Psoas muscle (tissue), 7 donors: ENCODE measurements at regions not wholly inside any gene's neighbourhood (a gene's known extent, or its start where the extent isn't known, plus 50 kb on each side); places are given as distances from the start of the nearest gene placed in this dataset.

Source experiments
- ATAC-seq, 4 donors: fragments of 200-7000 bp; cut with Tn5 transposase; one replicate each; pipeline ENCODE4 v1.9.1; 2020; ENCODE audit warnings: moderate library complexity in 3 of 4, mild to moderate bottlenecking in 2 of 4
- DNase-seq, 2 donors: peaks; one replicate each; pipeline ENCODE4 v3.0.0-alpha.2; 2020
- H3K27ac ChIP-seq: fragments of 200-600 bp; one replicate; pipeline ENCODE4 v1.8.0; 2022
- H3K27me3 ChIP-seq, 3 donors: fragments of 200-600 bp in 1 of 3; one replicate each; pipeline versions ENCODE4 v1.6.1 to v1.8.0; 2013 to 2022; ENCODE audit warnings: low read length in 2 of 3, mild to moderate bottlenecking in 2 of 3, moderate library complexity in 1 of 3; ENCODE audit not compliant: insufficient read depth in 3 of 3
- H3K36me3 ChIP-seq, 2 donors: fragments of 200-600 bp in 1 of 2; one replicate each; pipeline versions ENCODE4 v1.6.1 to v1.8.0; 2013 to 2022; ENCODE audit warnings: low read depth in 1 of 2, mild to moderate bottlenecking in 1 of 2, moderate library complexity in 1 of 2; ENCODE audit not compliant: insufficient read depth in 1 of 2
- H3K4me1 ChIP-seq: fragments of 200-600 bp; one replicate; pipeline ENCODE4 v1.8.0; 2022
- H3K4me3 ChIP-seq: fragments of 200-600 bp; one replicate; pipeline ENCODE4 v1.8.0; 2022; ENCODE audit warnings: mild to moderate bottlenecking
- H3K9me3 ChIP-seq: fragments of 200-600 bp; one replicate; pipeline ENCODE4 v1.8.0; 2022
- WGBS, 3 donors: extraction: QIAGEN DNeasy Blood & Tissue Kit; methylation state at CpG; one replicate each; pipeline versions ENCODE4 v1.1.6 to v1.1.7; 2013; 5-methylcytosine and 5-hydroxymethylcytosine counted together
- intact Hi-C, 2 donors: fragments of 100-400 bp; cut with DNase I; formaldehyde crosslinking; loops; one replicate each; pipeline versions ENCODE4 v1.11.0 to v1.14.2; 2022
- TF ChIP-seq, protein P1 (sequence below): fragments of 200-600 bp; IDR thresholded peaks from one replicate; pipeline ENCODE4 v1.8.0; 2022; ENCODE audit warnings: antibody characterized with exemption
- donor health status: healthy with polysubstance abuse.
- donor health status: DM: no; HTN: no; CAD: no; lungs with moderate emphysema.
- donor health status: Bipolar disorder and iron deficiency.
- donor health status: healthy.
- donor health status: DM: yes; HTN: yes; CAD: no.
- donor health status: DM: no; HTN: no; CAD: no.
- donor health status: DM: yes; HTN: yes; CAD: no.

DNA sequence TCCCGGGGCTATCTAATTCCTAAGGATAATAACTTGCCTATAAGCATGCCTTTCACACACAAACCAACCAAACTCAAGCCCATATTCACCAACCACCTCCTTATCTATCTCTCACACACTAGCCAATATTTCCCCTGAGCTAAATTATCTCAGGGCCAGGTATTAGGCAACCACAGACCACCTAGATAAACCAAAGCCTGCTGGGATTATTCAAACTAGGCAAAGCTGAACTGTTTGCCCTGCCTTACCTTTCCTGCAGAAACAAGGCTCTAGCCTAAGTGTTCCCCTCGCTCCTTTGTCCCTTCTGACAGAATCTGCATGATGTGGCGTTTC, 114.7 kb upstream of the EEA1 start:
- Histone ChIP-seq H3K4me1 (peaks cover 3% of the 10 kb centered on the region), H3K36me3 (no peaks in the 10 kb centered on the region), H3K9me3 (no peaks in the 10 kb centered on the region), H3K27ac (no peak overlapping the region), H3K4me3 (no peak overlapping the region), H3K27me3 (no peaks in the 10 kb centered on the region)
- no peak for ATAC-seq
- TF ChIP-seq, protein P1, sequence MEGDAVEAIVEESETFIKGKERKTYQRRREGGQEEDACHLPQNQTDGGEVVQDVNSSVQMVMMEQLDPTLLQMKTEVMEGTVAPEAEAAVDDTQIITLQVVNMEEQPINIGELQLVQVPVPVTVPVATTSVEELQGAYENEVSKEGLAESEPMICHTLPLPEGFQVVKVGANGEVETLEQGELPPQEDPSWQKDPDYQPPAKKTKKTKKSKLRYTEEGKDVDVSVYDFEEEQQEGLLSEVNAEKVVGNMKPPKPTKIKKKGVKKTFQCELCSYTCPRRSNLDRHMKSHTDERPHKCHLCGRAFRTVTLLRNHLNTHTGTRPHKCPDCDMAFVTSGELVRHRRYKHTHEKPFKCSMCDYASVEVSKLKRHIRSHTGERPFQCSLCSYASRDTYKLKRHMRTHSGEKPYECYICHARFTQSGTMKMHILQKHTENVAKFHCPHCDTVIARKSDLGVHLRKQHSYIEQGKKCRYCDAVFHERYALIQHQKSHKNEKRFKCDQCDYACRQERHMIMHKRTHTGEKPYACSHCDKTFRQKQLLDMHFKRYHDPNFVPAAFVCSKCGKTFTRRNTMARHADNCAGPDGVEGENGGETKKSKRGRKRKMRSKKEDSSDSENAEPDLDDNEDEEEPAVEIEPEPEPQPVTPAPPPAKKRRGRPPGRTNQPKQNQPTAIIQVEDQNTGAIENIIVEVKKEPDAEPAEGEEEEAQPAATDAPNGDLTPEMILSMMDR = no peak
- intact Hi-C loops = no loop called here
- 87 to 93% (median 91%) methylated on average over 3 of the region's 3 CpGs for WGBS, 3 donors
- no peak for DNase-seq

DNA sequence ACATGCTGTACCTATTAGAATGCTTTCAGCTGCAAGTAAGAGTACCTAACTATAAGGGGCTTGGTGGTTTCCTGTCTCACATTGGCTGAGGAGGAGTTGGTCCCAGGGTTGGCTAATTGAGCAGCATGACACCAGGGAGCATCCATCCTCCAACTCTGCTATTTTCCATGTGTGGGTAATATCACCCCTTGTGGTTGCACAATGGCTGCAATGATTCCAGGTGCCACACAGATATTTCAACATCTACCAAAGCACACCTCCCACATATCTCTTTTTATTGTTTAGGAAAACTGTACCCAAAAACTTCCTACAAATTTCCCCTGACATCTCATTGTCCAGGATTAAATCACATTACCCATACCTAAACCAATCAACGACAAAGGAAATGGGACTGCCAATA, 118.0 kb upstream of the EEA1 start:
- H3K27me3 ChIP-seq = no peaks in the 10 kb centered on the region
- intact Hi-C loops = no loop called here
- TF ChIP-seq, protein P1 = no peak
- no peak for ATAC-seq
- H3K36me3 ChIP-seq = no peaks in the 10 kb centered on the region
- H3K4me3 ChIP-seq = no peak overlapping the region
- no peaks in the 10 kb centered on the region for H3K9me3 ChIP-seq
- peaks cover 12% of the 10 kb centered on the region for H3K4me1 ChIP-seq
- no peak for DNase-seq
- 92 to 97% (median 93%) methylated on average over 1 of the region's 1 CpG for WGBS, 3 donors
- no peak overlapping the region for H3K27ac ChIP-seq

DNA sequence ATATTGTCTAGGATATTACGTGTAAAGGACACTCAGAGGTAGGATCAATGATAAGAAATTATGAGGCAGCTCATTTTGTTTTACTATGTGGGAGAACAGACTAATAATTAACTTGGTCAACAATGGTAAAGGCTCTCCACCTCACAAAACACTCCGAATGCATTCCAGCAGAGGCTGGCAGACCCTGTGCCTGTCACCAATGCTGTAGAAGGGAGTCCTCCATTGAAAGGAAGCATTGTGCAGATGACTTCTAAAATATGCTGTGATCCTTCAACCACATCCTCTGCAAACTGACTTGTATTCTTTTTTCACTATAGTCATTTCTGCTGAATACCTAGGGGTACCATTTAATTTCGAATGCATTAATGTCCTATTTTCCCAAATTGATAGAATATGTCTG, 119.6 kb upstream of the EEA1 start:
- no peaks in the 10 kb centered on the region for H3K27me3 ChIP-seq
- no peak overlapping the region for H3K27ac ChIP-seq
- intact Hi-C loops = no loop called here
- DNase-seq (no peak), ATAC-seq (no peak)
- 92 to 96% (median 92%) methylated on average over 3 of the region's 3 CpGs for WGBS, 3 donors
- no peaks in the 10 kb centered on the region for H3K9me3 ChIP-seq
- TF ChIP-seq, protein P1 = no peak
- H3K4me1 ChIP-seq = peaks cover 12% of the 10 kb centered on the region
- H3K36me3 ChIP-seq = no peaks in the 10 kb centered on the region
- H3K4me3 ChIP-seq = no peak overlapping the region

DNA sequence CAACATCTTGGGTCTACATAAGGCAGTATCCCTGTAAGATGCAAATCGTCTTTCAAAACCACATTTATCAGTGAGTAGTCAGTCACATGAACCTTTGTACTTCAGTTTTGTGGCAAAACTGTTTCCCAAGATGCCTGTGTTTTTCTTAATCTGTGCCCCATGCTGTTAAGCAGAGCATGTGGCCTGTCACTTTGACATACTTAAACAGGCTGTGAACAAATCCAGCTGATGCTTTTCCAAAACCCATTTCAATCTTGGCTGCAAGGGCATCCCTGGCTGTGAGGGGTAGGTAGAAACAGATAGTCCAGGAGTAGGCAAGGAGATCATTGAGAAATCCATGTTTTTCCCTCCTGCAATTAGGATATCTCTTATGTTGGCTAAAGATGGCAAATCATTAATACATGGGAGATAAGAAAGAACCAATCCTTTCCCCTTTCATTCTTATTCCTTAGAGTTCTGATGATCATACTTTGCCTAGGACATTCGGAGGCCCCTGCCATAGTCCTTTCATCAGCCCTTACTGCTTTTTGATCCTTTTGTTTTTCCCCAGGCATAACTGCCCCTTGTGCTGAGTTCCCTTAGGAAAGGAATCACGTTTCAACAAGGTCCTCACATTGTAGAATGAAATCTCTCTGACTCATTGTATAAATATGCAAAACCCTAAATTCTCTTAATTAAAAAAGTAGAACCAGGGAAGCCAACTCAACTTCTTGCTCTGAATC, 121.1 kb upstream of the EEA1 start:
- Histone ChIP-seq H3K4me1 (peaks cover 12% of the 10 kb centered on the region), H3K36me3 (no peaks in the 10 kb centered on the region), H3K27ac (no peak overlapping the region), H3K4me3 (no peak overlapping the region), H3K9me3 (no peaks in the 10 kb centered on the region), H3K27me3 (no peaks in the 10 kb centered on the region)
- WGBS, 3 donors = 40 to 59% (median 46%) methylated on average over 3 of the region's 3 CpGs
- intact Hi-C loops = no loop called here
- peak in 3 of 4 donors; percentile 77 to 95 (median 86) for ATAC-seq
- DNase-seq = no peak
- TF ChIP-seq, protein P1 = no peak

DNA sequence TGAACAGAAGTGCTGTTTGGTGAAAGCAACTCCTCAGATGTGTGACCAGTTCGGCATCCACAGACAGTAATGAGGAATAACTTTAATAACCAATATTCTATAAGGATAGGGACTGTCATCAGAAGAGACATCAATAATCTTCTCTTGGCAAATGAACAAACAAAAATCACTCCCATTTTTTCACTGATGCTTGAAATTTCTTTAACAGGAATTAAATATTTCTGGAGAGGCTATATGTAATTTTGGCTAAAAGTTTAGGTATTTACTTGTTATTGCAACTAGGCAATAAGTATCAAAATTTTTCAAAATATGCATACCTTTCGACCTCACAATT, 121.6 kb upstream of the EEA1 start:
- ATAC-seq (no peak), DNase-seq (no peak)
- Histone ChIP-seq H3K4me1 (peaks cover 12% of the 10 kb centered on the region), H3K36me3 (no peaks in the 10 kb centered on the region), H3K9me3 (no peaks in the 10 kb centered on the region), H3K27ac (no peak overlapping the region), H3K27me3 (no peaks in the 10 kb centered on the region), H3K4me3 (no peak overlapping the region)
- TF ChIP-seq, protein P1 = no peak
- WGBS, 3 donors = 87 to 92% (median 90%) methylated on average over 2 of the region's 2 CpGs
- intact Hi-C loops = no loop called here
